ENCODE measurements at regions not wholly inside any gene's neighbourhood (a gene's known extent, or its start where the extent isn't known, plus 50 kb on each side); places are given as distances from the start of the nearest gene placed in this dataset.

GRCh38 chr4:57168982-57169381 is 58.8 kb upstream of the IGFBP7 start:
- Histone ChIP-seq H3K4me3 (no peak overlapping the region), H3K27ac (no peak overlapping the region), H3K4me1 (no peaks in the 10 kb centered on the region), H3K36me3 (ENCODE audit: insufficient read depth in 1 of 2, low read depth in 1 of 2) (no peaks in the 10 kb centered on the region), H3K9me3 (no peaks in the 10 kb centered on the region), H3K27me3 (ENCODE audit: insufficient read depth in 3 of 3, low read length in 2 of 3) (peaks cover 0 to 1% (median 0%) of the 10 kb centered on the region in 3 donors)
- DNase-seq (no peak), ATAC-seq (no peak)
- TF ChIP-seq, protein P1, sequence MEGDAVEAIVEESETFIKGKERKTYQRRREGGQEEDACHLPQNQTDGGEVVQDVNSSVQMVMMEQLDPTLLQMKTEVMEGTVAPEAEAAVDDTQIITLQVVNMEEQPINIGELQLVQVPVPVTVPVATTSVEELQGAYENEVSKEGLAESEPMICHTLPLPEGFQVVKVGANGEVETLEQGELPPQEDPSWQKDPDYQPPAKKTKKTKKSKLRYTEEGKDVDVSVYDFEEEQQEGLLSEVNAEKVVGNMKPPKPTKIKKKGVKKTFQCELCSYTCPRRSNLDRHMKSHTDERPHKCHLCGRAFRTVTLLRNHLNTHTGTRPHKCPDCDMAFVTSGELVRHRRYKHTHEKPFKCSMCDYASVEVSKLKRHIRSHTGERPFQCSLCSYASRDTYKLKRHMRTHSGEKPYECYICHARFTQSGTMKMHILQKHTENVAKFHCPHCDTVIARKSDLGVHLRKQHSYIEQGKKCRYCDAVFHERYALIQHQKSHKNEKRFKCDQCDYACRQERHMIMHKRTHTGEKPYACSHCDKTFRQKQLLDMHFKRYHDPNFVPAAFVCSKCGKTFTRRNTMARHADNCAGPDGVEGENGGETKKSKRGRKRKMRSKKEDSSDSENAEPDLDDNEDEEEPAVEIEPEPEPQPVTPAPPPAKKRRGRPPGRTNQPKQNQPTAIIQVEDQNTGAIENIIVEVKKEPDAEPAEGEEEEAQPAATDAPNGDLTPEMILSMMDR (IDR thresholded peaks at IDR 0.05): no peak
- intact Hi-C loops (cut with DNase I): no loop called here
- 43 to 49% (median 45%) methylated on average over 3 of the region's 3 CpGs for WGBS, 3 donors

DNA sequence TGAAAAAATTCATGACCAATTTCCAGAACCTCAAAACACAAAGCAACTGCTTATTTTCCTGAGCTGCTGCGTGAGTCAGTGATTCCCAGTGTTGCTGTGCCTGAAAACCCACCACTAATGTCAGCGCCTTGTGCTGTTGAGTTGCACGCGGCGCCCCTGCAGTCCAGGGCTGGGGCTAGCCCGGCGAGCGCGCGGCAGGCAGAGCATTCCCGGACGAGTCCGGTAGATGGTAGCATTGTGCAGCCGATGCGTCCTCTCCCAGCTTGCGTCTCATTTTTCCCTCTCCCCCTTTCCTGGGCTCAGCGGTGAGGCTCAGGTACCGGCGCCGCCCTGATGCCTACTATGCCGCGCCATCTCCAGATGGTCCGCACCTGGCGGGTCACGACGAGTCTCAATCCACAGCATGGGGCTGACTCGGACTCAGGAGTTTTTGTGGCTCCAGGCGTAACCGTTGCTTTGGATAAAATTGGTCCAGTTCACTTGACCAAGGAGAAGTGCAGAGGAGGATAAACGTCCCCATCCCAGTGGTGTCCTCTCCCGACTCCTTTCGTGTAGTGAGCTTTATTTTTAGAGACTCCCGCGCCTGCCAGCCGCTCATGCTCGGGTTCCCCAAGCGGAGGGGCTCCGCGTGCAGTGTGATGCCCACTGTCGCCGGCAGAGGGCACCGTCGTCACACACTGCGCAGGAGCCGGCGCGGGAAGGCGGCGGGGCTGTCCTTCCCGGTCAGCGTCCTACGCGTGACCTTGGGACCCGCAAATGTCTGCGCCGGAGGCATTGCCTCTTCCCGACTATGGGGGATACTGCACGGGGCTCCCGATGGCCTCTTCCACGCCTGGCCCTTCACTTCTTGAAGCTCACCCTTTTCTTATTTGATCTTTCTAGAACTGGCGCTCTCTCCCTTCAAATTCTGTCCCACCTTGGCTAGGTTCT is 53.6 kb upstream of the IGFBP7 start:
- Histone ChIP-seq H3K27me3 (ENCODE audit: insufficient read depth in 3 of 3, low read length in 2 of 3) (peaks cover 0 to 1% (median 0%) of the 10 kb centered on the region in 3 donors), H3K27ac (no peak overlapping the region), H3K4me1 (no peaks in the 10 kb centered on the region), H3K4me3 (peak overlapping the region; percentile 69), H3K9me3 (no peaks in the 10 kb centered on the region), H3K36me3 (ENCODE audit: insufficient read depth in 1 of 2, low read depth in 1 of 2) (no peaks in the 10 kb centered on the region)
- DNase-seq (peak; percentile 77 to 81), ATAC-seq (peak; percentile 86 to 97 (median 96))
- intact Hi-C loops (cut with DNase I): no loop called here
- 2 to 3% (median 2%) methylated on average over 60 to 61 of the region's 61 CpGs for WGBS, 3 donors
- TF ChIP-seq, protein P1 (IDR thresholded peaks at IDR 0.05): peak; percentile 75

DNA sequence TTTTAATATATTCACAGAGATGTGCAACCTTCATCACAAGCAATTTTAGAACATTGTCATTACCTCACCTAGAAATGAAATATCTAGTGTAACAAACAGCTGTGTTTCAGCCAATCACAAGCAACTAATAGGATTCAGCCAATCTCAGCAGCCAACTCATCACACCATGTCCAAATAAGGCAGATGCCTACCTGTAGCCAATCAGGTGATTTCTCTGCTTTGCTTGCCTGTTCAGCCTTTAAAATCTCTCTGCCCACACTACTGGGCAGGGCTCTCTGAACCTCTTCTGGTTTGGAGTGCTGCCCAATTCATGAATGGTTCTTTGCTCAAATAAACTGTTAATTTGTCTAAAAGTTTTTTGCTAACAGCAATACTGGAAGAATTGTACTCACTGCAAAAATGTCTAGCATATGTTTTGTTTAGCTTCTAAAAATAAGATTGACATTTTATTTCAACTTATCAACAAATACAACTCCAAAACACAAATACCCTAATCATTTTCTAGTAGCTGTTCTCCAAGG is 52.4 kb upstream of the IGFBP7 start:
- intact Hi-C loops (cut with DNase I): no loop called here
- Histone ChIP-seq H3K27ac (no peak overlapping the region), H3K36me3 (ENCODE audit: insufficient read depth in 1 of 2, low read depth in 1 of 2) (no peaks in the 10 kb centered on the region), H3K4me1 (no peaks in the 10 kb centered on the region), H3K4me3 (no peak overlapping the region), H3K27me3 (ENCODE audit: insufficient read depth in 3 of 3, low read length in 2 of 3) (peaks cover 0 to 1% (median 0%) of the 10 kb centered on the region in 3 donors), H3K9me3 (no peaks in the 10 kb centered on the region)
- TF ChIP-seq, protein P1 (IDR thresholded peaks at IDR 0.05): no peak
- ATAC-seq (no peak), DNase-seq (no peak)

All from psoas muscle (tissue), 7 donors.